A549 (cell line): ENCODE measurements at regions not wholly inside any gene's neighbourhood (a gene's known extent, or its start where the extent isn't known, plus 50 kb on each side); places are given as distances from the start of the nearest gene placed in this dataset.
"Not testable (repeated sequence)": the region's sequence is repeated elsewhere in the genome, so short reads cannot be mapped to it uniquely, and the experiment has no call there.

Experiments
- CEBPB ChIP-seq, 2 experiments: fragments of >200 bp in 1 of 2; sonication (Bioruptor Twin) in 1 of 2; formaldehyde crosslinking in 1 of 2; IDR thresholded peaks; 2 replicates each; pipeline ENCODE4 v1.6.1; 2012 to 2016
- ESRRA ChIP-seq: fragments of 150-350 bp; IDR thresholded peaks from 2 replicates; pipeline ENCODE4 v1.6.1; 2014; ENCODE audit warnings: mild to moderate bottlenecking, low read length, borderline replicate concordance
- PHF8 ChIP-seq: fragments of 200-600 bp; sonication (generic); IDR thresholded peaks from 2 replicates; pipeline ENCODE4 v1.6.1; 2016; ENCODE audit warnings: low read depth, mild to moderate bottlenecking, antibody characterized with exemption, moderate library complexity, borderline replicate concordance
- TP53 ChIP-seq: fragments of 250-450 bp; sonication (Bioruptor Pico); IDR thresholded peaks from 2 replicates; pipeline ENCODE4 v1.5.0; 2021; ENCODE audit warnings: mild to moderate bottlenecking, moderate library complexity
- TF ChIP-seq, protein P1 (sequence below): fragments of >200 bp; sonication (Bioruptor Twin); formaldehyde crosslinking; IDR thresholded peaks from 3 replicates; pipeline ENCODE4 v1.5.1; 2016

- TF ChIP-seq, protein P1, sequence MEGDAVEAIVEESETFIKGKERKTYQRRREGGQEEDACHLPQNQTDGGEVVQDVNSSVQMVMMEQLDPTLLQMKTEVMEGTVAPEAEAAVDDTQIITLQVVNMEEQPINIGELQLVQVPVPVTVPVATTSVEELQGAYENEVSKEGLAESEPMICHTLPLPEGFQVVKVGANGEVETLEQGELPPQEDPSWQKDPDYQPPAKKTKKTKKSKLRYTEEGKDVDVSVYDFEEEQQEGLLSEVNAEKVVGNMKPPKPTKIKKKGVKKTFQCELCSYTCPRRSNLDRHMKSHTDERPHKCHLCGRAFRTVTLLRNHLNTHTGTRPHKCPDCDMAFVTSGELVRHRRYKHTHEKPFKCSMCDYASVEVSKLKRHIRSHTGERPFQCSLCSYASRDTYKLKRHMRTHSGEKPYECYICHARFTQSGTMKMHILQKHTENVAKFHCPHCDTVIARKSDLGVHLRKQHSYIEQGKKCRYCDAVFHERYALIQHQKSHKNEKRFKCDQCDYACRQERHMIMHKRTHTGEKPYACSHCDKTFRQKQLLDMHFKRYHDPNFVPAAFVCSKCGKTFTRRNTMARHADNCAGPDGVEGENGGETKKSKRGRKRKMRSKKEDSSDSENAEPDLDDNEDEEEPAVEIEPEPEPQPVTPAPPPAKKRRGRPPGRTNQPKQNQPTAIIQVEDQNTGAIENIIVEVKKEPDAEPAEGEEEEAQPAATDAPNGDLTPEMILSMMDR, result not testable (repeated sequence)
- TF ChIP-seq PHF8; CEBPB (IDR thresholded peaks at IDR 0.05); ESRRA; TP53 (CRISPR knock-in tag): not testable (repeated sequence)
Observed at GRCh38 chr4:100608651-100609050, 90.8 kb upstream of the EMCN start.
